Psoas muscle (tissue), 7 donors: ENCODE measurements at regions not wholly inside any gene's neighbourhood (a gene's known extent, or its start where the extent isn't known, plus 50 kb on each side); places are given as distances from the start of the nearest gene placed in this dataset.

Experiments
- ATAC-seq, 4 donors: fragments of 200-7000 bp; cut with Tn5 transposase; one replicate each; pipeline ENCODE4 v1.9.1; 2020; ENCODE audit warnings: moderate library complexity in 3 of 4, mild to moderate bottlenecking in 2 of 4
- DNase-seq, 2 donors: peaks; one replicate each; pipeline ENCODE4 v3.0.0-alpha.2; 2020
- H3K27ac ChIP-seq: fragments of 200-600 bp; one replicate; pipeline ENCODE4 v1.8.0; 2022
- H3K27me3 ChIP-seq, 3 donors: fragments of 200-600 bp in 1 of 3; one replicate each; pipeline versions ENCODE4 v1.6.1 to v1.8.0; 2013 to 2022; ENCODE audit warnings: low read length in 2 of 3, mild to moderate bottlenecking in 2 of 3, moderate library complexity in 1 of 3; ENCODE audit not compliant: insufficient read depth in 3 of 3
- H3K36me3 ChIP-seq, 2 donors: fragments of 200-600 bp in 1 of 2; one replicate each; pipeline versions ENCODE4 v1.6.1 to v1.8.0; 2013 to 2022; ENCODE audit warnings: low read depth in 1 of 2, mild to moderate bottlenecking in 1 of 2, moderate library complexity in 1 of 2; ENCODE audit not compliant: insufficient read depth in 1 of 2
- H3K4me1 ChIP-seq: fragments of 200-600 bp; one replicate; pipeline ENCODE4 v1.8.0; 2022
- H3K4me3 ChIP-seq: fragments of 200-600 bp; one replicate; pipeline ENCODE4 v1.8.0; 2022; ENCODE audit warnings: mild to moderate bottlenecking
- H3K9me3 ChIP-seq: fragments of 200-600 bp; one replicate; pipeline ENCODE4 v1.8.0; 2022
- CTCF ChIP-seq: fragments of 200-600 bp; IDR thresholded peaks from one replicate; pipeline ENCODE4 v1.8.0; 2022; ENCODE audit warnings: antibody characterized with exemption
- WGBS, 3 donors: extraction: QIAGEN DNeasy Blood & Tissue Kit; methylation state at CpG; one replicate each; pipeline versions ENCODE4 v1.1.6 to v1.1.7; 2013; 5-methylcytosine and 5-hydroxymethylcytosine counted together
- intact Hi-C, 2 donors: fragments of 100-400 bp; cut with DNase I; formaldehyde crosslinking; loops; one replicate each; pipeline versions ENCODE4 v1.11.0 to v1.14.2; 2022
- donor health status: healthy with polysubstance abuse.
- donor health status: DM: no; HTN: no; CAD: no; lungs with moderate emphysema.
- donor health status: Bipolar disorder and iron deficiency.
- donor health status: healthy.
- donor health status: DM: yes; HTN: yes; CAD: no.
- donor health status: DM: no; HTN: no; CAD: no.
- donor health status: DM: yes; HTN: yes; CAD: no.

DNA sequence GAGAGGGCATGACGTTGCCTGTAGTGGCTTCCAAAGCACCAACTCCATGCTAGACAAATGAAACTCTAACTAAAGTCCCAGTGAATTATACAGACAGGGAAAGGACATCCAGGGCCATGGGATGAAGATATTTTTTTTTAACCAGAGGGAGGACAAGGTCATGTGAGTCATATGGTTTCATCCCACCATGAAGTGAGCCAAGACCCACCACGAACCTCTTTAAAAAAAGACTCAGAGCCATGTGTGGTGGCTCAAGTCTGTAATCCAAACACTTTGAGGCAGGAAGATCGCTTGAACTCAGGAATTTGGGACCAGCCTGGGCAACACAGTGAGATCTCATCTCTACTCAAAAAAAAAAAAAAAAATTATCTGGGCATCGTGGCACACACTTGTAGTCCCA is 115.2 kb downstream of the LIPG start:
- H3K27me3 ChIP-seq, result peaks cover 0 to 2% (median 0%) of the 10 kb centered on the region in 3 donors
- DNase-seq, result no peak
- no peak overlapping the region for H3K4me3 ChIP-seq
- H3K9me3 ChIP-seq, result no peaks in the 10 kb centered on the region
- no peaks in the 10 kb centered on the region for H3K36me3 ChIP-seq
- no peak for TF ChIP-seq CTCF
- intact Hi-C loops, result no loop called here
- ATAC-seq, result no peak
- H3K27ac ChIP-seq, result no peak overlapping the region
- WGBS, 3 donors, result 73 to 84% (median 79%) methylated on average over 4 of the region's 4 CpGs
- H3K4me1 ChIP-seq, result no peaks in the 10 kb centered on the region

GRCh38 chr18:49673281-49673680 is 111.4 kb downstream of the LIPG start:
- intact Hi-C loops, result no loop called here

DNA sequence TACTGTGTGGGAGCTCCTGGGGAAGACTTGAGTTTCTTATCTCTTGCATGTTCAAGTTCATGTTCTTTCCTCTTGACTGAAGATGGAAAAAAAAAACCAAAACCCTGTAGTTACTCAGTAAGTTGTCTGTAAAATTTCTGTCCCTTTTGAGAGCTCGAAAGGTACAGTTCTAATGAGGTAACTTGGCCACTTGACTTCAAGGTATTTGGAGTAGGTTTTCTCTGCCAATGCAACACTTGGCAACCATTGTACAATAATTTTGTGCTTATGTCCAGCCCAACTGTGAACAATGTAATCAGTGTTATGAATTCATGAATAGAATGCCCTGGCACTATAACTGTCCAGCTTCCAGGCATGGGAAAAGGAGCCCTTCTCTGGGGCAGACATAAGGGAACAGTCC is 111.0 kb downstream of the LIPG start:
- Histone ChIP-seq H3K27me3 (peaks cover 0 to 2% (median 0%) of the 10 kb centered on the region in 3 donors), H3K4me3 (no peak overlapping the region), H3K36me3 (no peaks in the 10 kb centered on the region), H3K27ac (no peak overlapping the region), H3K4me1 (no peaks in the 10 kb centered on the region), H3K9me3 (no peaks in the 10 kb centered on the region)
- TF ChIP-seq CTCF, result no peak
- DNase-seq (no peak), ATAC-seq (no peak)
- intact Hi-C loops, result no loop called here
- WGBS, 3 donors, result 71 to 85% (median 82%) methylated on average over 1 of the region's 1 CpG

More at GRCh38 chr18:49673281-49673680, 111.4 kb downstream of the LIPG start:
- H3K36me3 ChIP-seq, result no peaks in the 10 kb centered on the region
- 61 to 76% (median 74%) methylated on average over 5 of the region's 5 CpGs for WGBS, 3 donors
- ATAC-seq (no peak), DNase-seq (no peak)
- no peaks in the 10 kb centered on the region for H3K4me1 ChIP-seq
- no peak for TF ChIP-seq CTCF
- H3K27me3 ChIP-seq, result peaks cover 0 to 2% (median 0%) of the 10 kb centered on the region in 3 donors
- no peak overlapping the region for H3K27ac ChIP-seq
- no peaks in the 10 kb centered on the region for H3K9me3 ChIP-seq
- H3K4me3 ChIP-seq, result no peak overlapping the region

DNA sequence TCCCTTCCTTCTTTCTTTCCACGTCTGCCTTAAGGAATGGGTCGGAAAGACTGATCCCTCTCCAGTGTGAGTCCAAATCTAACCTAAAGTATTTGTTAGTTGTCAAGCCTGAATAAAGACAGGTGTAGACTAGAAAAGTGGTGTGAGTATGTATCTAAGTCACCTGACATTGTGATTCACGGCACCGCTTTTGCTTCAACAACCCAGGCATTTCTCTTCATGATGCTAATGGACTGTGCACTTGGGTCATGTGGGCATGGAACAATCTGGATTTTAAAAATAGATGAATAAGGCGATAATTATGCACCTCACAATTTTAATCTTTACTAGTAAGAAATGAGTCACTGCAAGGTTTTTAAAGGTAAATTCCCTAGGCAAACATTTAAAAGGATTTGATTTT is 107.5 kb downstream of the LIPG start:
- Histone ChIP-seq H3K27ac (no peak overlapping the region), H3K27me3 (peaks cover 0 to 2% (median 0%) of the 10 kb centered on the region in 3 donors)
- WGBS, 3 donors, result 81 to 88% (median 88%) methylated on average over 5 of the region's 5 CpGs

More for the DNA sequence above, 107.5 kb downstream of the LIPG start:
- ATAC-seq (no peak), DNase-seq (no peak)
- H3K4me1 ChIP-seq, result no peaks in the 10 kb centered on the region
- no peaks in the 10 kb centered on the region for H3K9me3 ChIP-seq
- H3K36me3 ChIP-seq, result no peaks in the 10 kb centered on the region
- TF ChIP-seq CTCF, result no peak
- H3K4me3 ChIP-seq, result no peak overlapping the region
- intact Hi-C loops, result no loop called here
